Left cardiac atrium (tissue), 4 donors: ENCODE measurements at regions not wholly inside any gene's neighbourhood (a gene's known extent, or its start where the extent isn't known, plus 50 kb on each side); places are given as distances from the start of the nearest gene placed in this dataset.
"Not testable (repeated sequence)": the region's sequence is repeated elsewhere in the genome, so short reads cannot be mapped to it uniquely, and the experiment has no call there.

Experiments used
- ATAC-seq, 2 donors: fragments of 200-7000 bp; cut with Tn5 transposase; one replicate each; pipeline ENCODE4 v1.9.1; 2020; ENCODE audit warnings: mild to moderate bottlenecking in 2 of 2, moderate library complexity in 2 of 2
- DNase-seq: peaks from one replicate; pipeline ENCODE4 v3.0.0-alpha.2; 2020
- intact Hi-C, 2 donors: fragments of 100-400 bp; cut with DNase I; formaldehyde crosslinking; loops; one replicate each; pipeline versions ENCODE4 v1.14.1 to v1.15.1; 2022 to 2023
- donor health status: DM: no; HTN: yes; CAD: no.
- donor health status: DM: no; HTN: yes; CAD: no; lungs with severe emphysema.
- donor health status: DM: yes; HTN: yes; CAD: no.
- donor health status: Dilated cardiomyopathy.

DNA sequence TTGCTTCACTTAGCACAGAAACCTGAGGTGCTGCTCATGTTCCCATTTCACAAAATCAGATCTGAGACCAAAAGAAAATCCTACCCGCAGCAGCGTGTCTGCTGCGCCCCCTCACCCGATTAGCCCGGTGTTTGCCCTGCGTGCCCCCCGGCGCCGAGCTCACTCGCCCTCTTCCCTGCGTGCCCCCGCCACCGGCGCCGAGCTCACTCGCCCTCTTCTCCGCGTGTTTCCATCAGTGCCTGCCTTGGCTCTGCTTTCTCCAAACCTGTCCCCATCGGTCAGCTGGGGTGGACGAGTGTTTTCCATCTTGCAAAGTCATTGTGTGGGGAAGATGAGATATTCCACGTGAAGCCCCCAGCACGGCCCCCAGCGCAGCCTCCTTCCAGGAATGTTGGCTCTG lies 225.3 kb upstream of the PITRM1 start:
- DNase-seq (no peak), ATAC-seq (no peak)
- intact Hi-C loops = no loop called here

- intact Hi-C loops = no loop called here
- ATAC-seq = no peak
Measured at GRCh38 chr10:3397231-3397630, 224.6 kb upstream of the PITRM1 start.

GRCh38 chr10:3396116-3396515 lies 223.5 kb upstream of the PITRM1 start:
- ATAC-seq = no peak
- intact Hi-C loops = no loop called here

More at GRCh38 chr10:3397231-3397630, 224.6 kb upstream of the PITRM1 start:
- DNase-seq = no peak

GRCh38 chr10:3395458-3395861 lies 222.9 kb upstream of the PITRM1 start:
- intact Hi-C loops = no loop called here
- no peak for DNase-seq
- no peak for ATAC-seq

More at GRCh38 chr10:3396116-3396515, 223.5 kb upstream of the PITRM1 start:
- no peak for DNase-seq

DNA sequence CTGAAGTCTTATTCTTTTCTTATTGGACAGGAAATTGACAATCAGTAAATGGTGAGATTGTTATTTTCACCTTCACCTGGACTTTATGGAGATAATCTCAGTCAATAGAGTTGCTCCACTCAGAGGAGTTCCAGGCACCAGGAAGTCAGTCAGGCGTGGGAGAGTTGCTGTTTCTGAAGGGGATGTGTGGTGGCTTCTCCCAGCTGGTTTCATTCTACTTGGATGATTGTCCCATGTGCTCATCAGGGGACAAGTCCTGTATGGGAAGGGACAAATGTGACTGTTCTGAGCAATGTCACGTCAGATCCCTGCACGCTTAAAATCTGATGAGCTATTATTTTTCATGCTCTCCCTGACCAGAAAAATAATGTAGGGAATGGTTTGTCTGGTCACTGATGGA lies 222.5 kb upstream of the PITRM1 start:
- DNase-seq (no peak), ATAC-seq (no peak)
- intact Hi-C loops = no loop called here

- DNase-seq (no peak), ATAC-seq (no peak)
- intact Hi-C loops = no loop called here
Measured at GRCh38 chr10:3393958-3394357, 221.4 kb upstream of the PITRM1 start.

DNA sequence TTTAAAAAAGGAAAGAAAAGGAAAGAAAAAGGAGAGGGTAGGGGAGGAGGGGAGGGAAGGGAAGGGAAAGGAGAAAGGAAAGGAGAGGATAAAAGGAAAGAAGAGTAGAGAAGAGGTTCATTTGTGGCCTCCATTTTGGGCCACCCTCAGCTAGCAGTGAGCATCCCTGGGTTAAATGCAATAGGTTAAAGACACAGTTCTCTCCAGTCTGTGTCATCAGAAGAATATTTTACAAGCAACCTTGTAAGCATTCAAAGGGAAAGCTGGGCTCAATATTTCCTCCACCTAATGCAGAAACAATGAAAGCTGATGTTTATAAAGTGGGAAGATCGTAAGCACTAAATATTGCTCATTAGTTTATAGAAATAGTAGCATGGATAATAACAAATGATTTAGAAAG lies 219.1 kb upstream of the PITRM1 start:
- intact Hi-C loops = no loop called here
- DNase-seq = no peak
- no peak for ATAC-seq

DNA sequence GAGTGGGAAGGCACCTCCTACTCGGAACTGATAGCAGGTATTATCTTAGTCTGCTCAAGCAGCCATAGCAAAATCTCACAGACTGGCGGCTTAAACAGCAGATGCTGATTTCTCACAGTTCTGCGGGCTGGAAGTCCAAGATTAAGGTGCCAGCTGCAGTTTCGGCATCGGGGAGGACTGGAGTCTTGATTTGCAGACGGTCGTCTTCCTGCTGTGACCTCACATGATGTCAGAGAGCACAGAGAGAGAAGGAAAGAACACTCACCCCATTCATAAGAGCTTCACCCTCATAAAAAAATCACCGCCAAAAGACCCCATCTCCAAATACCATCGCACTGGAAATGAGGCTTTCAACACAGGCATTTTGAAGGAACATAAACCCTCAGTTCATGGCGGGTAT lies 216.5 kb upstream of the PITRM1 start:
- no peak for DNase-seq
- intact Hi-C loops = no loop called here
- no peak for ATAC-seq

- intact Hi-C loops = no loop called here
- DNase-seq (no peak), ATAC-seq (no peak)
Measured at GRCh38 chr10:3385487-3385886, 212.9 kb upstream of the PITRM1 start.

DNA sequence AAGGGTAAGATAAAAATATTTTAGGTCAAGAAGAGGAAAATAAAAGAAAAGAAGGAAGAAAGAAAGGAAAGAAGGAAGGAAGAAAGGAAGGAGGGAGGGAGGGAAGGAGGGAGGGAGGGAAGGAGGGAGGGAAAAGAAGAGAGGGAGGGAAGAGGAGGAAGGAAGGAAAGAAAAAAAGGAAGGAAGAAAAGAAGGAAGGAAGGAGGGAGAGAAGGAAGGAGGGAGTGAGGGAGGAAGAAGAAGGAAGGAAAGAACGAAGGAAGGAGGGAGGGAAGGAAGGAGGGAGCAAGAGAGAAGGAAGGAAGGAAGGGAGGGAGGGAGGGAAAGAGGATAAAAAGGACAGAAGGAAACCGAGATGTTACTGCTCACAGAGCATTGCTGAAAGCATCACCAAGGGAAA lies 209.5 kb upstream of the PITRM1 start:
- intact Hi-C loops = no loop called here
- no peak for ATAC-seq
- no peak for DNase-seq

DNA sequence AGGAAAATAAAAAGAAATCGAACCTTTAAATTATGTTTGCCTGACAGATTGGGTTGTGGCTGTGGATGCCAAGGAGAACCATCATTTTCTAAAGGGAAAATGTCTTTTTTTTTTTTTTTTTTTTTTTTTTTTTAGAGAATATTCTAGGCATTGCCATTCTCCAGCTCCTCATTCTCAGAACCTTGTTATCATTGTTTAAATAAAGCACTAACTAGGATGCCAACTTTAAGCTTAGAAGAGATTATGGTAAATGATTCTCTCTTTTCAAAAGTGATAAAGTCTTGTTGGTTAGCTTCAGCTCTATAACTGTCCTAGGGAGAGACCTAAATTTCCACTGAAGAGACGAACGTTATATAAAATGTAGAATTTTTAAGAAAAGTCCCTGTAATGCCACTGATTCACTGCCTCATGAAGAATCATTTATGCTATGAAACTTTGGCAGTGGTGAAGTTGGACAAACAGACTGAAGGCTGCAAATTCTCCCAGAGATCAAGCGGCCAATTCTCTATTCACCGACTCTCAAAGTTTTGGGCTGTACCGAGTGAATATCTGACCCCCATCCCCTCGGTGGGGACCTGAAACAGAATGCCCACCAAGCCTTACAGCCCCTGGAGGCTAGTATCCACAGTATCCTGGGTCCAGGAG lies 207.9 kb upstream of the PITRM1 start:
- no peak for ATAC-seq
- intact Hi-C loops = no loop called here
- DNase-seq = no peak

GRCh38 chr10:3376631-3377030 lies 204.0 kb upstream of the PITRM1 start:
- no peak for ATAC-seq
- no peak for DNase-seq
- intact Hi-C loops = no loop called here

DNA sequence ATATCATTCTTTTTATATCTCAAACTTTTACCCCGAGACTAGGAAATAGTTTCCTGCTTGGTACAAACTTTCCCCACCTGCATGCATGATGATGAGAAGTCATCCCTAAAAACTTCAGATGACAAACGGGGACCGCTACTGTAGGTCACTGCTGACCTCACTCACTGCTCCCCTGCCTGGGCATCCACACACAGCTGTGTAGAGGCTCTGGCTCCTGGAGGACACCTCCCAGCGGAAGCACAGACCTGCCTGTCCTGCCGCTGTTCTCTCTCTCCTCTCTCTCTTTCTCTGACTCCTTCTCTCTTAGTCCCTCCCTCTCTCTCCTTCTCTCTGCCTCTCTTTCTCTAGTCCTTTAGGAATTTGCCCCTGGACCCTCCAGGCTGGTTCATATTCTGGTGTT lies 202.9 kb upstream of the PITRM1 start:
- DNase-seq (no peak), ATAC-seq (no peak)
- intact Hi-C loops = no loop called here

- ATAC-seq (no peak), DNase-seq (no peak)
- intact Hi-C loops = no loop called here
Measured at GRCh38 chr10:3374914-3375313, 202.3 kb upstream of the PITRM1 start.

GRCh38 chr10:3373374-3374027 lies 200.9 kb upstream of the PITRM1 start:
- intact Hi-C loops = not testable (repeated sequence)

GRCh38 chr10:3372281-3372680 lies 199.7 kb upstream of the PITRM1 start:
- intact Hi-C loops = no loop called here
- ATAC-seq = peak in 1 of 2 donors; percentile 38
- no peak for DNase-seq

More at GRCh38 chr10:3373374-3374027, 200.9 kb upstream of the PITRM1 start:
- not testable (repeated sequence) for DNase-seq, ATAC-seq

DNA sequence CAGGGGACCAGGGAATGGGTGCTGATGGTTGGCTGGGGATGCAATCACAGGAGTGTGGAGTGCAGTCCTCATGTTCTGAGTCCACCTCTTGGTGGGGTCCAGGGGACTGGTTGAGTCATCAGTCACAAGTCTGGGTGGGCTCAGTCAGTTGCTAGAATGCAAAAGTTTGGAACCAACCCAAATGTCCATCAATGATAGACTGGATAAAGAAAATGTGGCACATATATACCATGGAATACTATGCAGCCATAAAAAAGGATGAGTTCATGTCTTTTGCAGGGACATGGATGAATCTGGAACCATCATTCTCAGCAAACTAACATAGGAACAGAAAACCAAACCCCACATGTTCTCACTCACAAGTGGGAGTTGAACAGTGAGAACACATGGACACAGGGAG lies 199.0 kb upstream of the PITRM1 start:
- DNase-seq, ATAC-seq, intact Hi-C loops: not testable (repeated sequence)

GRCh38 chr10:3366735-3367405 lies 194.3 kb upstream of the PITRM1 start:
- no peak for DNase-seq
- intact Hi-C loops = no loop called here

GRCh38 chr10:3366043-3366442 lies 193.5 kb upstream of the PITRM1 start:
- intact Hi-C loops = no loop called here
- ATAC-seq (no peak), DNase-seq (no peak)

More at GRCh38 chr10:3366735-3367405, 194.3 kb upstream of the PITRM1 start:
- no peak for ATAC-seq

- ATAC-seq = no peak
- DNase-seq = no peak
- intact Hi-C loops = no loop called here
Measured at GRCh38 chr10:3365630-3366029, 193.0 kb upstream of the PITRM1 start.
